Neural cell (in vitro differentiated cells): ENCODE measurements at regions not wholly inside any gene's neighbourhood (a gene's known extent, or its start where the extent isn't known, plus 50 kb on each side); places are given as distances from the start of the nearest gene placed in this dataset.

Source experiments
- H2AFZ ChIP-seq: fragments of 200-600, 300-800 bp; sonication (generic), shearing (Covaris generic); 2 replicates; pipeline ENCODE4 v1.6.0; 2014; ENCODE audit warnings: low read depth, mild to moderate bottlenecking, antibody characterized with exemption, low read length, moderate library complexity
- H3F3A ChIP-seq: fragments of 200-600 bp; shearing (Covaris generic); 2 replicates; pipeline ENCODE4 v1.6.1; 2016; ENCODE audit warnings: mild to moderate bottlenecking, moderate library complexity, mixed read lengths, antibody characterized with exemption, low read length; ENCODE audit not compliant: insufficient read depth, poor library complexity, severe bottlenecking
- H3K27ac ChIP-seq: fragments of 200-600, 300-800 bp; sonication (generic), shearing (Covaris generic); 2 replicates; pipeline ENCODE4 v1.5.1; 2014; ENCODE audit warnings: mild to moderate bottlenecking, low read length, moderate library complexity
- H3K27me3 ChIP-seq: fragments of 300-800, 200-600 bp; sonication (generic), shearing (Covaris generic); 2 replicates; pipeline ENCODE4 v1.6.0; 2014; ENCODE audit warnings: mild to moderate bottlenecking, low read depth, low read length, moderate library complexity; ENCODE audit not compliant: insufficient read depth
- H3K36me3 ChIP-seq: fragments of 300-800, 200-600 bp; sonication (generic), shearing (Covaris generic); 2 replicates; pipeline ENCODE4 v1.5.1; 2014; ENCODE audit warnings: mild to moderate bottlenecking, antibody characterized with exemption, low read length, moderate library complexity; ENCODE audit not compliant: insufficient read depth
- H3K4me2 ChIP-seq: fragments of 300-800, 200-600 bp; sonication (generic), shearing (Covaris generic); 2 replicates; pipeline ENCODE4 v1.6.0; 2014; ENCODE audit warnings: mild to moderate bottlenecking, low read length
- H3K4me3 ChIP-seq: fragments of 300-800, 200-600 bp; sonication (generic), shearing (Covaris generic); 2 replicates; pipeline ENCODE4 v1.5.1; 2014; ENCODE audit warnings: mild to moderate bottlenecking, low read length, moderate library complexity
- H3K79me2 ChIP-seq: fragments of 200-600 bp; shearing (Covaris generic); replicated peaks from 2 replicates; pipeline ENCODE4 v1.6.0; 2014; ENCODE audit warnings: mild to moderate bottlenecking, low read length, moderate library complexity; ENCODE audit not compliant: insufficient read depth
- H3K9ac ChIP-seq: fragments of 300-800, 200-600 bp; sonication (generic), shearing (Covaris generic); 2 replicates; pipeline ENCODE4 v1.6.1; 2016; ENCODE audit warnings: mild to moderate bottlenecking, low read length, mixed read lengths
- H3K9me2 ChIP-seq: fragments of 200-600 bp; shearing (Covaris generic); 2 replicates; pipeline ENCODE4 v1.6.1; 2016; ENCODE audit warnings: mild to moderate bottlenecking, low read length, mixed read lengths; ENCODE audit not compliant: insufficient read depth
- H3K9me3 ChIP-seq: fragments of 200-600, 300-800 bp; sonication (generic), shearing (Covaris generic); 2 replicates; pipeline ENCODE4 v1.6.1; 2016; ENCODE audit warnings: mild to moderate bottlenecking, mixed run types, low read length, moderate library complexity, mixed read lengths
- H4K20me1 ChIP-seq: fragments of 200-600 bp; shearing (Covaris generic); 2 replicates; pipeline ENCODE4 v1.6.1; 2016; ENCODE audit warnings: mild to moderate bottlenecking, mixed run types; ENCODE audit not compliant: insufficient read depth
- CTCF ChIP-seq: fragments of 450-650 bp; IDR thresholded peaks from 2 replicates; pipeline ENCODE4 v1.5.1; 2014; ENCODE audit warnings: antibody characterized with exemption, mild to moderate bottlenecking, moderate library complexity; ENCODE audit not compliant: poor library complexity, severe bottlenecking
- EP300 ChIP-seq: fragments of 450-650 bp; conservative IDR thresholded peaks from 2 replicates; pipeline ENCODE4 v1.6.1; 2014; ENCODE audit warnings: antibody characterized with exemption, mild to moderate bottlenecking, moderate library complexity; ENCODE audit not compliant: poor library complexity, severe bottlenecking
- EZH2 ChIP-seq: fragments of 200-600, 300-800 bp; shearing (Covaris generic), sonication (generic); IDR thresholded peaks from 2 replicates; pipeline ENCODE4 v1.6.1; 2014; ENCODE audit warnings: antibody characterized with exemption, low read length, borderline replicate concordance, mild to moderate bottlenecking; ENCODE audit not compliant: insufficient read depth, poor library complexity, severe bottlenecking
- MXI1 ChIP-seq: fragments of 450-650 bp; conservative IDR thresholded peaks from 2 replicates; pipeline ENCODE4 v1.6.1; 2014; ENCODE audit warnings: antibody characterized with exemption, mild to moderate bottlenecking; ENCODE audit not compliant: poor library complexity, severe bottlenecking
- POLR2AphosphoS5 ChIP-seq: IDR thresholded peaks from 2 replicates; pipeline ENCODE4 v1.6.1; 2012
- RAD21 ChIP-seq: fragments of 450-650 bp; conservative IDR thresholded peaks from 2 replicates; pipeline ENCODE4 v1.6.1; 2014; ENCODE audit warnings: antibody characterized with exemption, mild to moderate bottlenecking, moderate library complexity
- REST ChIP-seq: IDR thresholded peaks from 2 replicates; pipeline ENCODE4 v1.6.1; 2012; ENCODE audit warnings: borderline replicate concordance
- SMC3 ChIP-seq: fragments of 450-650 bp; conservative IDR thresholded peaks from 2 replicates; pipeline ENCODE4 v1.6.1; 2014; ENCODE audit warnings: antibody characterized with exemption, mild to moderate bottlenecking, moderate library complexity; ENCODE audit not compliant: poor library complexity
- TAF1 ChIP-seq: IDR thresholded peaks from 2 replicates; pipeline ENCODE4 v1.6.1; 2012; ENCODE audit warnings: low read depth

- Histone ChIP-seq H3K9me3 (no peaks in the 10 kb centered on the region), H4K20me1 (no peaks in the 10 kb centered on the region), H3K27me3 (no peaks in the 10 kb centered on the region), H3K79me2 (no peaks in the 10 kb centered on the region), H3K27ac (no peak overlapping the region), H3K4me2 (no peak overlapping the region), H3K4me3 (no peak overlapping the region), H3K9me2 (no peaks in the 10 kb centered on the region), H2AFZ (no peak overlapping the region), H3K36me3 (no peaks in the 10 kb centered on the region), H3F3A (no peaks in the 10 kb centered on the region), H3K9ac (no peak overlapping the region)
- TF ChIP-seq EP300 (no peak), POLR2AphosphoS5 (no peak), REST (no peak), EZH2 (no peak)
Measured at GRCh38 chr1:101455166-101455565, 218.3 kb downstream of the S1PR1 start.

- Histone ChIP-seq H3K27ac (peak overlapping the region; percentile 51), H3K9me3 (no peaks in the 10 kb centered on the region), H2AFZ (no peak overlapping the region), H3F3A (no peaks in the 10 kb centered on the region), H3K79me2 (no peaks in the 10 kb centered on the region), H3K36me3 (no peaks in the 10 kb centered on the region), H3K9ac (no peak overlapping the region), H3K9me2 (no peaks in the 10 kb centered on the region), H3K4me2 (no peak overlapping the region), H3K27me3 (no peaks in the 10 kb centered on the region), H4K20me1 (no peaks in the 10 kb centered on the region), H3K4me3 (no peak overlapping the region)
- TF ChIP-seq SMC3, result no peak
- TF ChIP-seq POLR2AphosphoS5, result peak; percentile 27
- peak; percentile 57 for TF ChIP-seq EP300
Measured at GRCh38 chr1:101460739-101461138, 223.9 kb downstream of the S1PR1 start.

- no peak overlapping the region for H3K9ac ChIP-seq
- TF ChIP-seq TAF1 (no peak), MXI1 (no peak), SMC3 (no peak), CTCF (no peak), EZH2 (no peak), POLR2AphosphoS5 (no peak), REST (no peak), EP300 (no peak), RAD21 (no peak)
- no peak overlapping the region for H3K27ac ChIP-seq
- no peak overlapping the region for H3K4me3 ChIP-seq
- H3K36me3 ChIP-seq, result no peaks in the 10 kb centered on the region
- no peaks in the 10 kb centered on the region for H3K79me2 ChIP-seq
- no peak overlapping the region for H2AFZ ChIP-seq
- no peaks in the 10 kb centered on the region for H4K20me1 ChIP-seq
- H3K4me2 ChIP-seq, result no peak overlapping the region
- no peaks in the 10 kb centered on the region for H3K9me2 ChIP-seq
- H3K27me3 ChIP-seq, result no peaks in the 10 kb centered on the region
- H3K9me3 ChIP-seq, result no peaks in the 10 kb centered on the region
- no peaks in the 10 kb centered on the region for H3F3A ChIP-seq
Measured at GRCh38 chr1:101463195-101463594, 226.4 kb downstream of the S1PR1 start.
